ENCODE measurements at regions not wholly inside any gene's neighbourhood (a gene's known extent, or its start where the extent isn't known, plus 50 kb on each side); places are given as distances from the start of the nearest gene placed in this dataset.

DNA sequence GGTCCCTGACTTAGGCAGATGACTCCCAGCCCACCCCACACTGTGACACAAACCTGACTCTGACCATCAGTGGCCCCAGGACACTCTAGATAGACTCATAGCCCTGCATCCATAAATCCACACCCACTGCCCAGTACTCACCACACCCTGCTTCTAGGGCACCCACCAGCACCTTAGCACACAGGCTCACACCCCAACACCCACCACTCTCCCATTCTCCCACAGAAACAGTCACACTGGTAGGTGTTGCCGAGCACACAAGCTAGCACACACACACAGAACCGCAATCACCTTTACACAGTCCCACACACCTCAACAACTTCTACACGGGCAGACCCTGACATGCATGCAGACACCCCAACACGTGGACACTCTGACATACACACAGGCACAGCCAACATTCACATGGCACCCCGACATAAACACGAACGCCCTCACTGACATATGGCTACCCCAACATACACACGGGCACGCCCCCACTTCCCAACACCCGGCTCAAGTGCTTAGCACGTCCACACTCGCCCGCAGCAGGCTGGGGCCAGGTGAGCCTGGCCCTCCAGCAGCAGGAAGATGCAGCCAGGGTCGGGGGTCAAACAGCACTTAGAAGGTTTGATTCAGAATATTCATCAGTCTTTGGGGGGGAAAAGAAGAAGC is 105.5 kb upstream of the TARDBP start:
- TF ChIP-seq PPARA (CRISPR knock-in tag; IDR thresholded peaks at IDR 0.05; ENCODE audit: borderline replicate concordance) (no peak), PATZ1 (CRISPR knock-in tag; IDR thresholded peaks at IDR 0.05; ENCODE audit: borderline replicate concordance) (no peak), ESRRG (CRISPR knock-in tag; IDR thresholded peaks at IDR 0.05) (no peak), CSRNP3 (CRISPR knock-in tag; IDR thresholded peaks at IDR 0.05) (no peak), ZNF70 (CRISPR knock-in tag; IDR thresholded peaks at IDR 0.05) (no peak), BACH2 (CRISPR knock-in tag; IDR thresholded peaks at IDR 0.05; ENCODE audit: borderline replicate concordance) (no peak), TSHZ2 (CRISPR knock-in tag; IDR thresholded peaks at IDR 0.05) (no peak)
